ENCODE measurements at regions not wholly inside any gene's neighbourhood (a gene's known extent, or its start where the extent isn't known, plus 50 kb on each side); places are given as distances from the start of the nearest gene placed in this dataset.

GRCh38 chr20:60727425-60727824, 524.6 kb upstream of the CDH4 start:
- TF ChIP-seq CTCF (IDR thresholded peaks at IDR 0.05; ENCODE audit: insufficient read depth, low read length) (no peak), POLR2AphosphoS5 (IDR thresholded peaks at IDR 0.05; ENCODE audit: low read depth) (no peak), REST (IDR thresholded peaks at IDR 0.05; ENCODE audit: insufficient replicate concordance, low read depth) (no peak), GABPA (IDR thresholded peaks at IDR 0.05; ENCODE audit: low read depth) (no peak)

All from HL-60 (cell line).